H1 (cell line): ENCODE measurements at regions not wholly inside any gene's neighbourhood (a gene's known extent, or its start where the extent isn't known, plus 50 kb on each side); places are given as distances from the start of the nearest gene placed in this dataset.

ENCODE experiments used
- CTCF ChIA-PET: fragments of 300-600 bp; sonication (Branson Sonifier 250); formaldehyde crosslinking; loops from one replicate; lab custom pipeline; 2021; ENCODE audit not compliant: partially characterized antibody; lab: Charles Lee
- POLR2A ChIA-PET: fragments of 300-600 bp; sonication (Branson Sonifier 250); formaldehyde crosslinking; loops from one replicate; lab custom pipeline; 2021; ENCODE audit warnings: inconsistent platforms; ENCODE audit not compliant: partially characterized antibody; lab: Charles Lee
- DNase-seq, 2 experiments: peaks; one replicate each; pipeline versions ENCODE4 v3.0.0 to v3.0.0-alpha.2; 2010 to 2022; ENCODE audit warnings: low spot score in 2 of 2, low read depth in 1 of 2, mixed read lengths in 1 of 2
- FAIRE-seq: peaks from 2 replicates; lab custom pipeline; 2011; peaks lifted over from hg19 to GRCh38; lab: Jason Lieb, UNC
- H2AFZ ChIP-seq: 2 replicates; pipeline ENCODE4 v1.8.1; 2012; ENCODE audit warnings: low read length, inconsistent platforms
- H2AK5ac ChIP-seq: 2 replicates; pipeline ENCODE4 v1.6.1; 2013; ENCODE audit warnings: low read depth, low read length
- H2BK120ac ChIP-seq: replicated peaks from 2 replicates; pipeline ENCODE3; 2013; ENCODE audit warnings: low read depth, low read length, inconsistent platforms
- H2BK12ac ChIP-seq: 2 replicates; pipeline ENCODE4 v1.6.1; 2013; ENCODE audit warnings: low read depth, low read length
- H2BK15ac ChIP-seq: 2 replicates; pipeline ENCODE4 v1.6.1; 2013; ENCODE audit warnings: low read length
- H2BK20ac ChIP-seq: 2 replicates; pipeline ENCODE4 v1.6.1; 2013; ENCODE audit warnings: low read length
- H2BK5ac ChIP-seq: 2 replicates; pipeline ENCODE4 v1.6.1; 2013; ENCODE audit warnings: low read depth, low read length
- H3K14ac ChIP-seq: 2 replicates; pipeline ENCODE4 v1.6.1; 2013; ENCODE audit warnings: inconsistent platforms; ENCODE audit not compliant: insufficient read length
- H3K18ac ChIP-seq: 2 replicates; pipeline ENCODE4 v1.6.1; 2013; ENCODE audit warnings: low read length; ENCODE audit errors: extremely low read depth
- H3K23ac ChIP-seq: 2 replicates; pipeline ENCODE4 v1.6.1; 2013; ENCODE audit warnings: inconsistent platforms; ENCODE audit not compliant: insufficient read length
- H3K23me2 ChIP-seq: 2 replicates; pipeline ENCODE4 v1.6.1; 2013; ENCODE audit warnings: low read depth, low read length
- H3K27ac ChIP-seq: 2 replicates; pipeline ENCODE4 v1.6.1; 2011; ENCODE audit warnings: low read depth, low read length, inconsistent platforms
- H3K27me3 ChIP-seq, 4 experiments: replicated peaks in 1 of 4; 1 replicate in 1 of 4; 2 replicates in 3 of 4; pipeline versions ENCODE4 v1.6.1 to v1.8.1; 2011 to 2013; ENCODE audit warnings: low read length in 3 of 4, mild to moderate bottlenecking in 3 of 4, inconsistent platforms in 2 of 4, mixed read lengths in 2 of 4, moderate library complexity in 1 of 4; ENCODE audit not compliant: control insufficient read depth in 3 of 4, insufficient read depth in 3 of 4; ENCODE audit errors: extremely low read depth in 1 of 4
- H3K36me3 ChIP-seq, 4 experiments: 2 replicates each; pipeline versions ENCODE4 v1.6.1 to v1.8.1; 2011 to 2013; ENCODE audit warnings: mild to moderate bottlenecking in 4 of 4, low read length in 3 of 4, moderate library complexity in 2 of 4, control low read depth in 1 of 4, inconsistent platforms in 1 of 4; ENCODE audit not compliant: insufficient read depth in 4 of 4, control insufficient read depth in 2 of 4
- H3K4ac ChIP-seq: replicated peaks from 2 replicates; pipeline ENCODE3; 2013; ENCODE audit warnings: low read length, low read depth, mixed read lengths, inconsistent platforms; ENCODE audit not compliant: insufficient read length
- H3K4me1 ChIP-seq, 4 experiments: replicated peaks in 1 of 4; 1 replicate in 1 of 4; 2 replicates in 3 of 4; pipeline versions ENCODE4 v1.6.1 to v1.8.1; 2011 to 2013; ENCODE audit warnings: low read length in 3 of 4, inconsistent platforms in 2 of 4, mixed read lengths in 1 of 4; ENCODE audit not compliant: insufficient read depth in 4 of 4, control insufficient read depth in 3 of 4
- H3K4me2 ChIP-seq, 2 experiments: 2 replicates each; pipeline versions ENCODE4 v1.6.1 to v1.8.1; 2011 to 2013; ENCODE audit warnings: low read depth in 2 of 2, low read length in 2 of 2, control low read depth in 1 of 2, inconsistent platforms in 1 of 2, mild to moderate bottlenecking in 1 of 2; ENCODE audit not compliant: insufficient read depth in 1 of 2
- H3K4me3 ChIP-seq, 4 experiments: fragments of 200-600, 300-600 bp in 1 of 4; sonication (generic), shearing (Covaris generic), sonication (Bioruptor Twin) in 1 of 4; 2 replicates each; pipeline versions ENCODE4 v1.5.1 to v1.8.1; 2011 to 2016; ENCODE audit warnings: low read length in 4 of 4, low read depth in 3 of 4, control low read depth in 2 of 4, inconsistent platforms in 2 of 4, mild to moderate bottlenecking in 2 of 4, mixed read lengths in 1 of 4, moderate library complexity in 1 of 4; ENCODE audit not compliant: insufficient read depth in 2 of 4; ENCODE audit errors: extremely low read depth in 1 of 4
- H3K56ac ChIP-seq: replicated peaks from 2 replicates; pipeline ENCODE3; 2013; ENCODE audit warnings: low read depth, mild to moderate bottlenecking, mixed read lengths, low read length, inconsistent platforms; ENCODE audit not compliant: insufficient read length
- H3K79me1 ChIP-seq: 2 replicates; pipeline ENCODE4 v1.6.1; 2013; ENCODE audit warnings: low read depth, low read length, control low read depth
- H3K79me2 ChIP-seq, 2 experiments: 2 replicates each; pipeline versions ENCODE4 v1.6.1 to v1.8.1; 2012 to 2013; ENCODE audit warnings: low read length in 2 of 2, mild to moderate bottlenecking in 2 of 2, inconsistent platforms in 1 of 2; ENCODE audit not compliant: insufficient read depth in 2 of 2, control insufficient read depth in 1 of 2
- H3K9ac ChIP-seq, 4 experiments: replicated peaks in 1 of 4; 1 replicate in 1 of 4; 2 replicates in 3 of 4; pipeline versions ENCODE4 v1.6.1 to v1.8.1; 2011 to 2013; ENCODE audit warnings: low read depth in 3 of 4, low read length in 3 of 4, control low read depth in 2 of 4, mild to moderate bottlenecking in 2 of 4, moderate library complexity in 2 of 4, inconsistent platforms in 1 of 4; ENCODE audit errors: extremely low read depth in 1 of 4
- H3K9me3 ChIP-seq, 2 experiments: 2 replicates each; pipeline versions ENCODE4 v1.6.1 to v1.8.1; 2012 to 2013; ENCODE audit warnings: mild to moderate bottlenecking in 2 of 2, moderate library complexity in 2 of 2, control low read depth in 1 of 2, inconsistent platforms in 1 of 2, low read depth in 1 of 2, low read length in 1 of 2, mixed read lengths in 1 of 2; ENCODE audit not compliant: insufficient read depth in 2 of 2
- H4K20me1 ChIP-seq, 2 experiments: replicated peaks in 1 of 2; 2 replicates each; pipeline versions ENCODE3 to v1.8.1; 2011 to 2013; ENCODE audit warnings: inconsistent platforms in 2 of 2, low read length in 2 of 2, mild to moderate bottlenecking in 1 of 2; ENCODE audit not compliant: insufficient read depth in 2 of 2, control insufficient read depth in 1 of 2
- H4K5ac ChIP-seq: 2 replicates; pipeline ENCODE4 v1.6.1; 2013; ENCODE audit warnings: low read length, low read depth, mixed read lengths, inconsistent platforms; ENCODE audit not compliant: insufficient read length
- H4K8ac ChIP-seq: 2 replicates; pipeline ENCODE4 v1.8.0; 2013; ENCODE audit warnings: mild to moderate bottlenecking, moderate library complexity, low read length, inconsistent platforms; ENCODE audit not compliant: insufficient read depth; ENCODE audit errors: extremely low read depth
- H4K91ac ChIP-seq: replicated peaks from 2 replicates; pipeline ENCODE3; 2013; ENCODE audit warnings: low read length, mixed read lengths, inconsistent platforms; ENCODE audit not compliant: insufficient read length
- PHF8 ChIP-seq: fragments of 200-600 bp; sonication (generic); conservative IDR thresholded peaks from 2 replicates; pipeline ENCODE4 v1.7.1; 2012; ENCODE audit warnings: low read depth, mild to moderate bottlenecking, inconsistent platforms, low read length, moderate library complexity
- RAD21 ChIP-seq, 2 experiments: IDR thresholded peaks in 1 of 2; conservative IDR thresholded peaks in 1 of 2; 2 replicates each; pipeline ENCODE4 v1.6.1; 2011; ENCODE audit warnings: low read depth in 2 of 2, low read length in 2 of 2, improper control_type of control experiment in 1 of 2, inconsistent platforms in 1 of 2, mild to moderate bottlenecking in 1 of 2, moderate library complexity in 1 of 2
- WGBS, 2 experiments: shearing (Covaris generic) in 1 of 2; methylation state at CpG; one replicate each; pipeline versions ENCODE4 v1.1.6 to v1.1.7; 2013 to 2015; ENCODE audit warnings: low lambda C conversion rate in 2 of 2, mixed read lengths in 2 of 2, inconsistent platforms in 1 of 2, low coverage in 1 of 2, missing lambda C conversion rate in 1 of 2; ENCODE audit not compliant: insufficient replicate concordance in 2 of 2, insufficient coverage in 1 of 2, insufficient read length in 1 of 2; ENCODE audit errors: extremely low coverage in 1 of 2, missing lambda C conversion rate in 1 of 2; 5-methylcytosine and 5-hydroxymethylcytosine counted together
- TF ChIP-seq, protein P1 (sequence below), 3 experiments: IDR thresholded peaks; 1 replicate in 2 of 3; 2 replicates in 1 of 3; pipeline versions ENCODE4 v1.5.1 to v1.6.1; 2011; ENCODE audit warnings: low read length in 3 of 3, mild to moderate bottlenecking in 3 of 3, inconsistent platforms in 2 of 3, low read depth in 1 of 3, moderate library complexity in 1 of 3; ENCODE audit not compliant: insufficient read depth in 1 of 3; ENCODE audit errors: control extremely low read depth in 1 of 3

- H2BK120ac ChIP-seq, result no peak overlapping the region
- H3K9me3 ChIP-seq, result peaks cover 0 to 6% of the 10 kb centered on the region in 2 experiments; a peak in 2 of 4 replicates
- no peak overlapping the region for H3K23ac ChIP-seq
- no peaks in the 10 kb centered on the region for H3K79me2 ChIP-seq
- no peak overlapping the region for H4K91ac ChIP-seq
- H2BK20ac ChIP-seq, result no peak overlapping the region
- H2AK5ac ChIP-seq, result no peak overlapping the region
- POLR2A ChIA-PET, result no interaction called here
- H3K23me2 ChIP-seq, result no peaks in the 10 kb centered on the region
- no peak overlapping the region for H4K5ac ChIP-seq
- H3K9ac ChIP-seq, result no peak overlapping the region
- H3K4me2 ChIP-seq, result no peak overlapping the region
- no peak for FAIRE-seq
- CTCF ChIA-PET, result interaction anchor here (0.6 to 1.3 kb wide), 2 partner anchors 15 to 617 kb away, joined by 3 read pairs; no protein-coding TSS in a partner anchor
- no peak overlapping the region for H2BK15ac ChIP-seq
- TF ChIP-seq, protein P1, sequence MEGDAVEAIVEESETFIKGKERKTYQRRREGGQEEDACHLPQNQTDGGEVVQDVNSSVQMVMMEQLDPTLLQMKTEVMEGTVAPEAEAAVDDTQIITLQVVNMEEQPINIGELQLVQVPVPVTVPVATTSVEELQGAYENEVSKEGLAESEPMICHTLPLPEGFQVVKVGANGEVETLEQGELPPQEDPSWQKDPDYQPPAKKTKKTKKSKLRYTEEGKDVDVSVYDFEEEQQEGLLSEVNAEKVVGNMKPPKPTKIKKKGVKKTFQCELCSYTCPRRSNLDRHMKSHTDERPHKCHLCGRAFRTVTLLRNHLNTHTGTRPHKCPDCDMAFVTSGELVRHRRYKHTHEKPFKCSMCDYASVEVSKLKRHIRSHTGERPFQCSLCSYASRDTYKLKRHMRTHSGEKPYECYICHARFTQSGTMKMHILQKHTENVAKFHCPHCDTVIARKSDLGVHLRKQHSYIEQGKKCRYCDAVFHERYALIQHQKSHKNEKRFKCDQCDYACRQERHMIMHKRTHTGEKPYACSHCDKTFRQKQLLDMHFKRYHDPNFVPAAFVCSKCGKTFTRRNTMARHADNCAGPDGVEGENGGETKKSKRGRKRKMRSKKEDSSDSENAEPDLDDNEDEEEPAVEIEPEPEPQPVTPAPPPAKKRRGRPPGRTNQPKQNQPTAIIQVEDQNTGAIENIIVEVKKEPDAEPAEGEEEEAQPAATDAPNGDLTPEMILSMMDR (IDR thresholded peaks at IDR 0.05; ENCODE audit: control extremely low read depth in 1 of 3, insufficient read depth in 1 of 3, low read depth in 1 of 3, low read length in 3 of 3), result peak in 2 of 3 experiments; percentile 18 to 36; a peak in 3 of 4 replicates
- TF ChIP-seq PHF8, result no peak
- TF ChIP-seq RAD21 (IDR thresholded peaks at IDR 0.05 in 1 of 2, conservative IDR thresholded peaks at IDR 0.05 in 1 of 2; ENCODE audit: low read depth in 2 of 2, low read length in 2 of 2), result peak; percentile 37 to 53
- H3K4me1 ChIP-seq, result no peaks in the 10 kb centered on the region
- no peak overlapping the region for H3K14ac ChIP-seq
- H3K4ac ChIP-seq, result no peak overlapping the region
- H3K4me3 ChIP-seq, result no peak overlapping the region
- DNase-seq, result peak; percentile 13 to 54
- no peaks in the 10 kb centered on the region for H3K27me3 ChIP-seq
- no peak overlapping the region for H2BK5ac ChIP-seq
- no peaks in the 10 kb centered on the region for H3K79me1 ChIP-seq
- no peaks in the 10 kb centered on the region for H4K20me1 ChIP-seq
- H3K36me3 ChIP-seq, result peaks cover 0 to 4% (median 0%) of the 10 kb centered on the region in 4 experiments; a peak in 1 of 8 replicates
- no peak overlapping the region for H4K8ac ChIP-seq
- WGBS, 2 experiments, result 94% methylated on average over 30 of the region's 39 CpGs; no CpG with 5 or more reads in 1 of the 2 experiments
- H3K56ac ChIP-seq, result no peak overlapping the region
- no peak overlapping the region for H3K18ac ChIP-seq
- H3K27ac ChIP-seq, result no peak overlapping the region; the same call in 1 of the 2 replicates
- no peak overlapping the region for H2BK12ac ChIP-seq
- H2AFZ ChIP-seq, result no peak overlapping the region
Measured at GRCh38 chr3:78029775-78030174, 989.9 kb downstream of the ROBO2 start.
